ENCODE measurements at regions not wholly inside any gene's neighbourhood (a gene's known extent, or its start where the extent isn't known, plus 50 kb on each side); places are given as distances from the start of the nearest gene placed in this dataset.

- TF ChIP-seq POLR2AphosphoS5 (IDR thresholded peaks at IDR 0.05) (no peak), POLR2A (IDR thresholded peaks at IDR 0.05) (no peak), CTCF (IDR thresholded peaks at IDR 0.05) (no peak)
- intact Hi-C loops (cut with DNase I; ENCODE audit: low total_unique reads), result no loop called here
- H3K9me3 ChIP-seq, result no peaks in the 10 kb centered on the region
- H3K4me3 ChIP-seq, result no peak overlapping the region
- no peak for DNase-seq (ENCODE audit: low spot score in 2 of 2)
- no peaks in the 10 kb centered on the region for H3K36me3 ChIP-seq
- H3K27ac ChIP-seq, result no peak overlapping the region
- H3K27me3 ChIP-seq, result no peaks in the 10 kb centered on the region
- no peaks in the 10 kb centered on the region for H3K4me1 ChIP-seq
Measured at GRCh38 chr4:27711041-27711440, 850.4 kb downstream of the STIM2 start.

GRCh38 chr4:27714073-27714472, 853.4 kb downstream of the STIM2 start:
- no peak overlapping the region for H3K4me3 ChIP-seq
- no peak overlapping the region for H3K27ac ChIP-seq
- H3K27me3 ChIP-seq, result no peaks in the 10 kb centered on the region
- no peaks in the 10 kb centered on the region for H3K9me3 ChIP-seq
- intact Hi-C loops (cut with DNase I; ENCODE audit: low total_unique reads), result no loop called here
- no peak for DNase-seq (ENCODE audit: low spot score in 2 of 2)
- no peak for TF ChIP-seq POLR2AphosphoS5 (IDR thresholded peaks at IDR 0.05)
- TF ChIP-seq CTCF (IDR thresholded peaks at IDR 0.05), result no peak
- no peak for TF ChIP-seq POLR2A (IDR thresholded peaks at IDR 0.05)
- no peaks in the 10 kb centered on the region for H3K36me3 ChIP-seq
- no peaks in the 10 kb centered on the region for H3K4me1 ChIP-seq

- H3K36me3 ChIP-seq, result no peaks in the 10 kb centered on the region
- no peaks in the 10 kb centered on the region for H3K4me1 ChIP-seq
- DNase-seq (ENCODE audit: low spot score in 2 of 2), result no peak
- H3K27ac ChIP-seq, result no peak overlapping the region
- H3K9me3 ChIP-seq, result no peaks in the 10 kb centered on the region
- intact Hi-C loops (cut with DNase I; ENCODE audit: low total_unique reads), result no loop called here
- no peaks in the 10 kb centered on the region for H3K27me3 ChIP-seq
- no peak for TF ChIP-seq POLR2A (IDR thresholded peaks at IDR 0.05)
- no peak for TF ChIP-seq CTCF (IDR thresholded peaks at IDR 0.05)
- no peak for TF ChIP-seq POLR2AphosphoS5 (IDR thresholded peaks at IDR 0.05)
- no peak overlapping the region for H3K4me3 ChIP-seq
Measured at GRCh38 chr4:27716693-27717430, 856.2 kb downstream of the STIM2 start.

GRCh38 chr4:27717431-27717755, 856.8 kb downstream of the STIM2 start:
- Histone ChIP-seq H3K9me3 (no peaks in the 10 kb centered on the region), H3K4me1 (no peaks in the 10 kb centered on the region), H3K4me3 (no peak overlapping the region), H3K36me3 (no peaks in the 10 kb centered on the region), H3K27ac (no peak overlapping the region), H3K27me3 (no peaks in the 10 kb centered on the region)
- TF ChIP-seq POLR2AphosphoS5 (IDR thresholded peaks at IDR 0.05), result no peak
- no peak for TF ChIP-seq CTCF (IDR thresholded peaks at IDR 0.05)
- TF ChIP-seq POLR2A (IDR thresholded peaks at IDR 0.05), result no peak
- no peak for DNase-seq (ENCODE audit: low spot score in 2 of 2)
- intact Hi-C loops (cut with DNase I; ENCODE audit: low total_unique reads), result no loop called here

GRCh38 chr4:27720010-27720766, 859.5 kb downstream of the STIM2 start:
- no peak for DNase-seq (ENCODE audit: low spot score in 2 of 2)
- no peak overlapping the region for H3K4me3 ChIP-seq
- H3K27me3 ChIP-seq, result no peaks in the 10 kb centered on the region
- H3K9me3 ChIP-seq, result no peaks in the 10 kb centered on the region
- no peak overlapping the region for H3K27ac ChIP-seq
- H3K36me3 ChIP-seq, result no peaks in the 10 kb centered on the region
- intact Hi-C loops (cut with DNase I; ENCODE audit: low total_unique reads), result no loop called here
- no peak for TF ChIP-seq POLR2A (IDR thresholded peaks at IDR 0.05)
- no peak for TF ChIP-seq CTCF (IDR thresholded peaks at IDR 0.05)
- TF ChIP-seq POLR2AphosphoS5 (IDR thresholded peaks at IDR 0.05), result no peak
- H3K4me1 ChIP-seq, result no peaks in the 10 kb centered on the region
